PFSK-1 (cell line): ENCODE measurements at regions not wholly inside any gene's neighbourhood (a gene's known extent, or its start where the extent isn't known, plus 50 kb on each side); places are given as distances from the start of the nearest gene placed in this dataset.

Source experiments
- POLR2AphosphoS5 ChIP-seq: IDR thresholded peaks from 2 replicates; pipeline ENCODE4 v1.6.1; 2012; ENCODE audit warnings: low read depth, mild to moderate bottlenecking, control low read depth, low read length, moderate library complexity
- TAF1 ChIP-seq: IDR thresholded peaks from 2 replicates; pipeline ENCODE4 v1.6.1; 2012; ENCODE audit warnings: low read length, control low read depth, borderline replicate concordance; ENCODE audit not compliant: insufficient read depth
- TF ChIP-seq, protein P1 (sequence below), 2 experiments: IDR thresholded peaks; 2 replicates each; pipeline versions ENCODE4 v1.6.1 to v1.8.0; 2011 to 2012; ENCODE audit warnings: low read depth in 2 of 2, low read length in 2 of 2, control low read depth in 1 of 2, inconsistent platforms in 1 of 2, mild to moderate bottlenecking in 1 of 2, moderate library complexity in 1 of 2; ENCODE audit not compliant: insufficient read depth in 1 of 2

GRCh38 chr2:181363164-181363563 lies 94.0 kb upstream of the ITGA4 start:
- TF ChIP-seq, protein P1, sequence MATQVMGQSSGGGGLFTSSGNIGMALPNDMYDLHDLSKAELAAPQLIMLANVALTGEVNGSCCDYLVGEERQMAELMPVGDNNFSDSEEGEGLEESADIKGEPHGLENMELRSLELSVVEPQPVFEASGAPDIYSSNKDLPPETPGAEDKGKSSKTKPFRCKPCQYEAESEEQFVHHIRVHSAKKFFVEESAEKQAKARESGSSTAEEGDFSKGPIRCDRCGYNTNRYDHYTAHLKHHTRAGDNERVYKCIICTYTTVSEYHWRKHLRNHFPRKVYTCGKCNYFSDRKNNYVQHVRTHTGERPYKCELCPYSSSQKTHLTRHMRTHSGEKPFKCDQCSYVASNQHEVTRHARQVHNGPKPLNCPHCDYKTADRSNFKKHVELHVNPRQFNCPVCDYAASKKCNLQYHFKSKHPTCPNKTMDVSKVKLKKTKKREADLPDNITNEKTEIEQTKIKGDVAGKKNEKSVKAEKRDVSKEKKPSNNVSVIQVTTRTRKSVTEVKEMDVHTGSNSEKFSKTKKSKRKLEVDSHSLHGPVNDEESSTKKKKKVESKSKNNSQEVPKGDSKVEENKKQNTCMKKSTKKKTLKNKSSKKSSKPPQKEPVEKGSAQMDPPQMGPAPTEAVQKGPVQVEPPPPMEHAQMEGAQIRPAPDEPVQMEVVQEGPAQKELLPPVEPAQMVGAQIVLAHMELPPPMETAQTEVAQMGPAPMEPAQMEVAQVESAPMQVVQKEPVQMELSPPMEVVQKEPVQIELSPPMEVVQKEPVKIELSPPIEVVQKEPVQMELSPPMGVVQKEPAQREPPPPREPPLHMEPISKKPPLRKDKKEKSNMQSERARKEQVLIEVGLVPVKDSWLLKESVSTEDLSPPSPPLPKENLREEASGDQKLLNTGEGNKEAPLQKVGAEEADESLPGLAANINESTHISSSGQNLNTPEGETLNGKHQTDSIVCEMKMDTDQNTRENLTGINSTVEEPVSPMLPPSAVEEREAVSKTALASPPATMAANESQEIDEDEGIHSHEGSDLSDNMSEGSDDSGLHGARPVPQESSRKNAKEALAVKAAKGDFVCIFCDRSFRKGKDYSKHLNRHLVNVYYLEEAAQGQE (IDR thresholded peaks at IDR 0.05; ENCODE audit: insufficient read depth in 1 of 2, low read depth in 2 of 2, low read length in 2 of 2), result no peak
- TF ChIP-seq POLR2AphosphoS5, result no peak
- TF ChIP-seq TAF1, result no peak
